A549 (cell line): ENCODE measurements at regions not wholly inside any gene's neighbourhood (a gene's known extent, or its start where the extent isn't known, plus 50 kb on each side); places are given as distances from the start of the nearest gene placed in this dataset.
A peak's percentile ranks its signal among the peaks of the same experiment; 100 is the strongest.

Source experiments
- ATAC-seq, 2 experiments: fragments of 200-7000 bp in 1 of 2; fragments of >200 bp in 1 of 2; cut with Nextera tagmentation in 1 of 2; cut with Tn5 transposase in 1 of 2; 3 replicates each; pipeline versions ENCODE4 v1.8.0 to v1.9.1; 2018 to 2020; ENCODE audit warnings: mild to moderate bottlenecking in 1 of 2, moderate library complexity in 1 of 2
- CTCF ChIA-PET: fragments of 300-600 bp; sonication (Branson Sonifier 250); formaldehyde crosslinking; extraction: SDS; loops from one replicate; lab custom pipeline; 2021; ENCODE audit warnings: antibody characterized with exemption, inconsistent platforms; lab: Yijun Ruan, JAX
- POLR2A ChIA-PET: fragments of 350-600 bp; formaldehyde crosslinking; extraction: SDS; loops from one replicate; lab custom pipeline; 2021; ENCODE audit warnings: antibody characterized with exemption, inconsistent platforms; lab: Yijun Ruan, JAX
- DNase-seq, 2 experiments: peaks; one replicate each; pipeline versions ENCODE4 v3.0.0 to v3.0.0-alpha.2; 2011 to 2016; ENCODE audit warnings: low read depth in 1 of 2, low spot score in 1 of 2
- FAIRE-seq: peaks from 2 replicates; lab custom pipeline; 2011; peaks lifted over from hg19 to GRCh38; lab: Jason Lieb, UNC
- H3K27ac ChIP-seq, 2 experiments: fragments of >200 bp; sonication (Bioruptor Twin); formaldehyde crosslinking; 3 replicates each; pipeline ENCODE4 v1.5.1; 2016 to 2017
- H3K4me1 ChIP-seq: fragments of >200 bp; sonication (Bioruptor Twin); formaldehyde crosslinking; 3 replicates; pipeline ENCODE4 v1.6.1; 2016
- H3K4me2 ChIP-seq: fragments of >200 bp; sonication (Bioruptor Twin); formaldehyde crosslinking; 3 replicates; pipeline ENCODE4 v1.6.1; 2016
- H3K4me3 ChIP-seq: fragments of >200 bp; sonication (Bioruptor Twin); formaldehyde crosslinking; 3 replicates; pipeline ENCODE4 v1.5.1; 2016
- H3K9me3 ChIP-seq: fragments of >200 bp; sonication (Bioruptor Twin); formaldehyde crosslinking; 3 replicates; pipeline ENCODE4 v1.6.1; 2016
- BHLHE40 ChIP-seq: IDR thresholded peaks from 2 replicates; pipeline ENCODE4 v1.6.1; 2012; ENCODE audit warnings: low read depth, low read length, inconsistent platforms
- ESRRA ChIP-seq: fragments of 150-350 bp; IDR thresholded peaks from 2 replicates; pipeline ENCODE4 v1.6.1; 2014; ENCODE audit warnings: mild to moderate bottlenecking, low read length, borderline replicate concordance
- FOSB ChIP-seq: fragments of 250-450 bp; sonication (Bioruptor Pico); IDR thresholded peaks from 2 replicates; pipeline ENCODE4 v1.5.0; 2020; ENCODE audit warnings: mild to moderate bottlenecking, moderate library complexity
- FOSL2 ChIP-seq, 2 experiments: fragments of 450-650 bp in 1 of 2; fragments of >200 bp in 1 of 2; sonication (Bioruptor Twin) in 1 of 2; formaldehyde crosslinking; IDR thresholded peaks; 2 replicates each; pipeline versions ENCODE4 v1.5.0 to v1.6.1; 2016 to 2020; ENCODE audit warnings: mild to moderate bottlenecking in 1 of 2, moderate library complexity in 1 of 2
- GATA3 ChIP-seq: IDR thresholded peaks from 2 replicates; pipeline ENCODE4 v1.6.1; 2012; ENCODE audit warnings: borderline replicate concordance
- HEYL ChIP-seq: fragments of 250-450 bp; sonication (Bioruptor Pico); IDR thresholded peaks from 2 replicates; pipeline ENCODE4 v1.8.0; 2021; ENCODE audit warnings: mild to moderate bottlenecking, moderate library complexity
- HOXA7 ChIP-seq: fragments of 250-450 bp; sonication (Bioruptor Pico); IDR thresholded peaks from 2 replicates; pipeline ENCODE4 v1.5.0; 2020; ENCODE audit warnings: mild to moderate bottlenecking, moderate library complexity
- HOXB13 ChIP-seq: fragments of 250-450 bp; sonication (Bioruptor Pico); IDR thresholded peaks from 2 replicates; pipeline ENCODE4 v1.5.0; 2020; ENCODE audit warnings: low read depth, mild to moderate bottlenecking, moderate library complexity
- JUN ChIP-seq, 2 experiments: fragments of >200 bp; sonication (Bioruptor Twin); formaldehyde crosslinking; IDR thresholded peaks; 2 replicates in 1 of 2; 3 replicates in 1 of 2; pipeline ENCODE4 v1.6.1; 2016 to 2017
- NFE2L2 ChIP-seq: fragments of 150-350 bp; conservative IDR thresholded peaks from 2 replicates; pipeline ENCODE4 v1.6.1; 2014; ENCODE audit warnings: low read length
- NPAS2 ChIP-seq: fragments of 250-450 bp; sonication (Bioruptor Pico); IDR thresholded peaks from 2 replicates; pipeline ENCODE4 v1.8.0; 2022; ENCODE audit warnings: mild to moderate bottlenecking, moderate library complexity, borderline replicate concordance
- PHF8 ChIP-seq: fragments of 200-600 bp; sonication (generic); IDR thresholded peaks from 2 replicates; pipeline ENCODE4 v1.6.1; 2016; ENCODE audit warnings: low read depth, mild to moderate bottlenecking, antibody characterized with exemption, moderate library complexity, borderline replicate concordance
- RCOR1 ChIP-seq: fragments of 150-350 bp; IDR thresholded peaks from 2 replicates; pipeline ENCODE4 v1.6.1; 2014; ENCODE audit warnings: antibody characterized with exemption, low read length, low read depth
- TFCP2L1 ChIP-seq: fragments of 250-450 bp; sonication (Bioruptor Pico); IDR thresholded peaks from 2 replicates; pipeline ENCODE4 v1.5.0; 2021; ENCODE audit warnings: mild to moderate bottlenecking
- TP53 ChIP-seq: fragments of 250-450 bp; sonication (Bioruptor Pico); IDR thresholded peaks from 2 replicates; pipeline ENCODE4 v1.5.0; 2021; ENCODE audit warnings: mild to moderate bottlenecking, moderate library complexity
- ZNF302 ChIP-seq: fragments of 250-450 bp; sonication (Bioruptor Pico); IDR thresholded peaks from 2 replicates; pipeline ENCODE4 v1.9.0; 2021; ENCODE audit warnings: inconsistent platforms, mild to moderate bottlenecking, moderate library complexity
- WGBS: methylation state at CpG from one replicate; pipeline ENCODE4 v1.1.6; 2017; ENCODE audit errors: missing lambda C conversion rate; 5-methylcytosine and 5-hydroxymethylcytosine counted together
- TF ChIP-seq, protein P1 (sequence below): fragments of 150-350 bp; IDR thresholded peaks from 2 replicates; pipeline ENCODE4 v1.6.1; 2014; ENCODE audit warnings: low read depth, mild to moderate bottlenecking, low read length
- TF ChIP-seq, protein P2 (sequence below): fragments of >200 bp; sonication (Bioruptor Twin); formaldehyde crosslinking; IDR thresholded peaks from 3 replicates; pipeline ENCODE4 v1.5.1; 2016

GRCh38 chr2:65557616-65558573 lies 125.5 kb upstream of the SPRED2 start:
- no peak for ATAC-seq
- ChIA-PET POLR2A (no interaction called here), CTCF (interaction anchor here (0.8 to 3.9 kb wide), 5 partner anchors 16 to 292 kb away, joined by 3 to 21 read pairs (median 3); no protein-coding TSS in a partner anchor)
- H3K9me3 ChIP-seq = no peaks in the 10 kb centered on the region
- no peak overlapping the region for H3K27ac ChIP-seq
- DNase-seq = no peak
- no peak overlapping the region for H3K4me3 ChIP-seq
- TF ChIP-seq GATA3 = no peak
- TF ChIP-seq TFCP2L1 = no peak
- no peak for TF ChIP-seq HOXB13 (CRISPR knock-in tag)
- TF ChIP-seq NFE2L2 = no peak
- no peak for TF ChIP-seq TP53
- no peak for TF ChIP-seq PHF8
- no peak for TF ChIP-seq JUN (IDR thresholded peaks at IDR 0.05)
- no peak for TF ChIP-seq ESRRA
- no peak for TF ChIP-seq ZNF302
- TF ChIP-seq, protein P1, sequence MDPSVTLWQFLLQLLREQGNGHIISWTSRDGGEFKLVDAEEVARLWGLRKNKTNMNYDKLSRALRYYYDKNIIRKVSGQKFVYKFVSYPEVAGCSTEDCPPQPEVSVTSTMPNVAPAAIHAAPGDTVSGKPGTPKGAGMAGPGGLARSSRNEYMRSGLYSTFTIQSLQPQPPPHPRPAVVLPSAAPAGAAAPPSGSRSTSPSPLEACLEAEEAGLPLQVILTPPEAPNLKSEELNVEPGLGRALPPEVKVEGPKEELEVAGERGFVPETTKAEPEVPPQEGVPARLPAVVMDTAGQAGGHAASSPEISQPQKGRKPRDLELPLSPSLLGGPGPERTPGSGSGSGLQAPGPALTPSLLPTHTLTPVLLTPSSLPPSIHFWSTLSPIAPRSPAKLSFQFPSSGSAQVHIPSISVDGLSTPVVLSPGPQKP = no peak
- TF ChIP-seq, all 56 proteins: peak for 0
- Histone ChIP-seq H3K4me1 (no peaks in the 10 kb centered on the region), H3K4me2 (no peak overlapping the region)
- FAIRE-seq = no peak
- 74% methylated on average over 5 of the region's 5 CpGs for WGBS

DNA sequence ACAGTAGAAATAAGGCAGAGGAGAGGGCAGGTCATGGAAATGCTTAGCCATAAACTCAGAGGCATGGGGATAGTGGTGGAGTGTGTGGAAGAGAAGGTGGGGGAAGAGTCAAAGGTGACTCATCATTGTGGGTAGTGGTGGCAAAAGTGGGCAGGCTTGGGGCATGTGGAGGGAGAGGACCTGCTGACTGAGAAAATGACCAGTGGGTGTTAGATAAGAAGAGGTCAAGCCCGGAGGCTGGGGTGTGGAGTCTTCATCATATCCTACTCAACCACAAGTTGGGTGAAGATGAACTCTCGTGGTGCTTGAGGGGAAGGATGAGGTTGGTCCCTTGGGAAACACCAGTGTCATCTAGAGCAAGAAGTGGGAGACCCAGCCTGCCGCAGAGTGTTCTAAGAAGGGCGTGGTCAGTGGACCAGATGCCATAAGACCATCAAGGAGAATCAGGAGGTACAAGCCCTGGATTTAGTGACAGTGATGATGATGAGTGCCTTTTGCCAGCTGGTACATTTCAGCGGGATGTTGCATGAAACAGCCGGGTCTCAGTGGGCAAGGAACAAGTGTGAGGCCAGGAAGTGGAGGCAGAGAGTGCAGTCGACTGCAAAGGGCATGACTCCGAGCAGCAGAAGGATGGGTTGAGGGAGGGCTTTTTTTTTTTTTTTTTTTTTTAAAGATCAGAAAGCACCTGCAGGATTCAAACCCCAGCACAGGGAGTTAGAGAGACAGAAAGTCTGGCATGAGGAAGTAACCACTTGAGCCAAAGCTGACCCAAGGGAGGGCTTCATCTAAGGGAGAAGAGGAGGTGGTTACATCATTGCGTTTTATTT lies 122.6 kb upstream of the SPRED2 start:
- DNase-seq = no peak
- no peak overlapping the region for H3K4me3 ChIP-seq
- TF ChIP-seq BHLHE40 = no peak
- TF ChIP-seq FOSL2 (IDR thresholded peaks at IDR 0.05) = no peak
- peak; percentile 33; the same call in 1 of the 2 replicates for TF ChIP-seq FOSL2 (CRISPR knock-in tag; IDR thresholded peaks at IDR 0.05)
- TF ChIP-seq, all 56 proteins: peak for 1
- 58% methylated on average over 9 of the region's 9 CpGs for WGBS
- no peak for ATAC-seq
- CTCF ChIA-PET = interaction anchor here (0.7 to 3.9 kb wide), 19 partner anchors 9 to 326 kb away, joined by 3 to 27 read pairs (median 4); no protein-coding TSS in a partner anchor
- no peak for FAIRE-seq
- Histone ChIP-seq H3K9me3 (no peaks in the 10 kb centered on the region), H3K4me2 (no peak overlapping the region), H3K4me1 (no peaks in the 10 kb centered on the region), H3K27ac (no peak overlapping the region)
- POLR2A ChIA-PET = no interaction called here

- peak in 1 of 2 experiments; percentile 9; a peak in 3 of 6 replicates for ATAC-seq
- FAIRE-seq = no peak
- 0 out of 6 replicates have a peak overlapping the region, but pooled peaks of 1 of the 2 experiments have one; percentile 9 for H3K27ac ChIP-seq
- no peak for DNase-seq
- ChIA-PET POLR2A (no interaction called here), CTCF (interaction anchor here (0.6 to 3.6 kb wide), 41 partner anchors 8 to 488 kb away, joined by 3 to 27 read pairs (median 4); no protein-coding TSS in a partner anchor)
- no peaks in the 10 kb centered on the region for H3K4me1 ChIP-seq
- TF ChIP-seq FOSB (no peak), TFCP2L1 (no peak), HOXA7 (CRISPR knock-in tag) (no peak), HEYL (CRISPR knock-in tag) (no peak), RCOR1 (no peak), NPAS2 (CRISPR knock-in tag) (no peak)
- TF ChIP-seq, protein P2, sequence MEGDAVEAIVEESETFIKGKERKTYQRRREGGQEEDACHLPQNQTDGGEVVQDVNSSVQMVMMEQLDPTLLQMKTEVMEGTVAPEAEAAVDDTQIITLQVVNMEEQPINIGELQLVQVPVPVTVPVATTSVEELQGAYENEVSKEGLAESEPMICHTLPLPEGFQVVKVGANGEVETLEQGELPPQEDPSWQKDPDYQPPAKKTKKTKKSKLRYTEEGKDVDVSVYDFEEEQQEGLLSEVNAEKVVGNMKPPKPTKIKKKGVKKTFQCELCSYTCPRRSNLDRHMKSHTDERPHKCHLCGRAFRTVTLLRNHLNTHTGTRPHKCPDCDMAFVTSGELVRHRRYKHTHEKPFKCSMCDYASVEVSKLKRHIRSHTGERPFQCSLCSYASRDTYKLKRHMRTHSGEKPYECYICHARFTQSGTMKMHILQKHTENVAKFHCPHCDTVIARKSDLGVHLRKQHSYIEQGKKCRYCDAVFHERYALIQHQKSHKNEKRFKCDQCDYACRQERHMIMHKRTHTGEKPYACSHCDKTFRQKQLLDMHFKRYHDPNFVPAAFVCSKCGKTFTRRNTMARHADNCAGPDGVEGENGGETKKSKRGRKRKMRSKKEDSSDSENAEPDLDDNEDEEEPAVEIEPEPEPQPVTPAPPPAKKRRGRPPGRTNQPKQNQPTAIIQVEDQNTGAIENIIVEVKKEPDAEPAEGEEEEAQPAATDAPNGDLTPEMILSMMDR = peak; percentile 9; the same call in 1 of the 3 replicates
- TF ChIP-seq, all 56 proteins: peak for 1
- H3K4me3 ChIP-seq = no peak overlapping the region; the same call in 2 of the 3 replicates
- WGBS = 57% methylated on average over 10 of the region's 10 CpGs
- H3K4me2 ChIP-seq = peak overlapping the region; percentile 90
- no peaks in the 10 kb centered on the region for H3K9me3 ChIP-seq
These were observed 121.2 kb upstream of the SPRED2 start for GRCh38 chr2:65553504-65554074.
